Stimulated activated CD8-positive, alpha-beta memory T cell treated with anti-CD3 and anti-CD28 coated beads, Interleukin-7, amount 100 ng/mL, for 1 hour (primary cell): ENCODE measurements at regions not wholly inside any gene's neighbourhood (a gene's known extent, or its start where the extent isn't known, plus 50 kb on each side); places are given as distances from the start of the nearest gene placed in this dataset.
"Not testable (repeated sequence)": the region's sequence is repeated elsewhere in the genome, so short reads cannot be mapped to it uniquely, and the experiment has no call there.

Experiments
- DNase-seq, 2 donors: peaks; one replicate each; pipeline ENCODE4 v3.0.0-alpha.2; 2020; ENCODE audit warnings: low read depth in 2 of 2

- no peak for DNase-seq
These were observed 602.7 kb downstream of the NXPH1 start for GRCh38 chr7:9036080-9036479.

- DNase-seq = no peak
These were observed 637.9 kb downstream of the NXPH1 start for GRCh38 chr7:9071160-9071762.

GRCh38 chr7:9075774-9076173 lies 642.4 kb downstream of the NXPH1 start:
- DNase-seq = not testable (repeated sequence)

GRCh38 chr7:9082203-9082602 lies 648.8 kb downstream of the NXPH1 start:
- no peak for DNase-seq

GRCh38 chr7:9083837-9084236 lies 650.4 kb downstream of the NXPH1 start:
- no peak for DNase-seq

GRCh38 chr7:9091282-9091681 lies 657.9 kb downstream of the NXPH1 start:
- no peak for DNase-seq

- no peak for DNase-seq
These were observed 664.2 kb downstream of the NXPH1 start for GRCh38 chr7:9097565-9098060.

GRCh38 chr7:9100289-9100688 lies 666.9 kb downstream of the NXPH1 start:
- no peak for DNase-seq

- no peak for DNase-seq
These were observed 669.4 kb downstream of the NXPH1 start for GRCh38 chr7:9102846-9103245.

- DNase-seq = no peak
These were observed 673.3 kb downstream of the NXPH1 start for GRCh38 chr7:9106747-9107146.

- DNase-seq = no peak
These were observed 686.9 kb downstream of the NXPH1 start for GRCh38 chr7:9120331-9120730.

- no peak for DNase-seq
These were observed 690.9 kb downstream of the NXPH1 start for GRCh38 chr7:9124320-9124719.

GRCh38 chr7:9125246-9125645 lies 691.8 kb downstream of the NXPH1 start:
- no peak for DNase-seq

GRCh38 chr7:9127901-9128300 lies 694.5 kb downstream of the NXPH1 start:
- DNase-seq = no peak

GRCh38 chr7:9148687-9149086 lies 715.3 kb downstream of the NXPH1 start:
- DNase-seq = no peak

- DNase-seq = no peak
These were observed 716.2 kb downstream of the NXPH1 start for GRCh38 chr7:9149499-9150082.

GRCh38 chr7:9163691-9164090 lies 730.3 kb downstream of the NXPH1 start:
- not testable (repeated sequence) for DNase-seq

- DNase-seq = no peak
These were observed 742.5 kb downstream of the NXPH1 start for GRCh38 chr7:9175871-9176270.

GRCh38 chr7:9181356-9181755 lies 747.9 kb downstream of the NXPH1 start:
- DNase-seq = no peak

GRCh38 chr7:9186730-9187129 lies 753.3 kb downstream of the NXPH1 start:
- no peak for DNase-seq

- DNase-seq = no peak
These were observed 756.3 kb downstream of the NXPH1 start for GRCh38 chr7:9189703-9190102.

- DNase-seq = no peak
These were observed 759.6 kb downstream of the NXPH1 start for GRCh38 chr7:9192969-9193368.

- DNase-seq = no peak
These were observed 767.2 kb downstream of the NXPH1 start for GRCh38 chr7:9200626-9201025.

- DNase-seq = no peak
These were observed 768.5 kb downstream of the NXPH1 start for GRCh38 chr7:9201928-9202327.
